Right lobe of liver (tissue), 4 donors: ENCODE measurements at regions not wholly inside any gene's neighbourhood (a gene's known extent, or its start where the extent isn't known, plus 50 kb on each side); places are given as distances from the start of the nearest gene placed in this dataset.
"Not testable (repeated sequence)": the region's sequence is repeated elsewhere in the genome, so short reads cannot be mapped to it uniquely, and the experiment has no call there.

Experiments used
- POLR2A ChIP-seq: fragments of 450-650 bp; IDR thresholded peaks from one replicate; pipeline ENCODE4 v1.6.1; 2017; ENCODE audit warnings: antibody characterized with exemption, mild to moderate bottlenecking
- TF ChIP-seq, protein P1 (sequence below), 4 donors: fragments of 200-600 bp in 3 of 4; fragments of 450-650 bp in 1 of 4; IDR thresholded peaks; one replicate each; pipeline versions ENCODE4 v1.5.1 to v1.8.0; 2016 to 2022; ENCODE audit warnings: antibody characterized with exemption in 4 of 4, mild to moderate bottlenecking in 2 of 4
- donor health status: DM: no; HTN: no; CAD: no.
- donor health status: DM: no; HTN: no; CAD: no.
- donor health status: DM: no; HTN: yes; CAD: no.

- TF ChIP-seq, protein P1, sequence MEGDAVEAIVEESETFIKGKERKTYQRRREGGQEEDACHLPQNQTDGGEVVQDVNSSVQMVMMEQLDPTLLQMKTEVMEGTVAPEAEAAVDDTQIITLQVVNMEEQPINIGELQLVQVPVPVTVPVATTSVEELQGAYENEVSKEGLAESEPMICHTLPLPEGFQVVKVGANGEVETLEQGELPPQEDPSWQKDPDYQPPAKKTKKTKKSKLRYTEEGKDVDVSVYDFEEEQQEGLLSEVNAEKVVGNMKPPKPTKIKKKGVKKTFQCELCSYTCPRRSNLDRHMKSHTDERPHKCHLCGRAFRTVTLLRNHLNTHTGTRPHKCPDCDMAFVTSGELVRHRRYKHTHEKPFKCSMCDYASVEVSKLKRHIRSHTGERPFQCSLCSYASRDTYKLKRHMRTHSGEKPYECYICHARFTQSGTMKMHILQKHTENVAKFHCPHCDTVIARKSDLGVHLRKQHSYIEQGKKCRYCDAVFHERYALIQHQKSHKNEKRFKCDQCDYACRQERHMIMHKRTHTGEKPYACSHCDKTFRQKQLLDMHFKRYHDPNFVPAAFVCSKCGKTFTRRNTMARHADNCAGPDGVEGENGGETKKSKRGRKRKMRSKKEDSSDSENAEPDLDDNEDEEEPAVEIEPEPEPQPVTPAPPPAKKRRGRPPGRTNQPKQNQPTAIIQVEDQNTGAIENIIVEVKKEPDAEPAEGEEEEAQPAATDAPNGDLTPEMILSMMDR (IDR thresholded peaks at IDR 0.05): not testable (repeated sequence)
- not testable (repeated sequence) for TF ChIP-seq POLR2A
These were observed 58.4 kb downstream of the CHST2 start for GRCh38 chr3:143177965-143178364.
